ENCODE measurements at regions not wholly inside any gene's neighbourhood (a gene's known extent, or its start where the extent isn't known, plus 50 kb on each side); places are given as distances from the start of the nearest gene placed in this dataset.

DNA sequence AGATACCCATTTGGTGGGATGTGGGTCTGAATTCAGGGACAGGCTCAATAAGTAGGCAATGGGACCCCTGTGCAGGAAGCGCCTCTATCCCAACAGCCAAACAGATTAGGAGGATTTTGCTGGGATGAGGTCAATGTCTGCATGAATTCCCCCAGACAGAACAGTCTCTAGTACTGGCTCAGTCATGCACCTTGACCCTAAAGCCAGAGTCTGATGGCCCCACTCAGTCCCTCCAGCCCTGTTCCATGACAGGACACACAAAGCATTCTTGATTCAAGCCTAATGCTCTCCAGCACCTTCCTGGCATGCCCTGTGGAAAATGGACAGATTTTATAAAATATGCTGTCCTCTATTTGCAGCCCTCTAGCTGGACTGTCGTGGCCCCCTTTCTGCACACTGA, 49.8 kb upstream of the RAB6D start:
- ATAC-seq (replicated peaks in 1 of 4): no peak
- no CpG with 5 or more reads among the region's 2 CpGs for WGBS (ENCODE audit: insufficient coverage)
- H3K27ac ChIP-seq (ENCODE audit: low read length): no peak overlapping the region
- no peaks in the 10 kb centered on the region for H3K36me3 ChIP-seq (ENCODE audit: control insufficient read depth in 2 of 2, extremely low read depth in 1 of 2, insufficient read depth in 1 of 2, low read length in 1 of 2)
- Mint-ChIP-seq H3K27me3 (peaks cover 35 to 41% of the 10 kb centered on the region in 2 donors), H3K36me3 (no peaks in the 10 kb centered on the region), H3K4me3 (no peak overlapping the region), H3K27ac (no peak overlapping the region), H3K9me3 (no peaks in the 10 kb centered on the region), H3K4me1 (peaks cover 0 to 1% (median 0%) of the 10 kb centered on the region in 3 donors)
- DNase-seq: no peak
- CTCF ChIA-PET: interaction anchor here (0.5 to 1.3 kb wide), 6 partner anchors 8 to 721 kb away, joined by 3 to 8 read pairs (median 4); no protein-coding TSS in a partner anchor
- POLR2A ChIA-PET: no interaction called here
- H3K4me1 ChIP-seq (ENCODE audit: control insufficient read depth in 1 of 2, extremely low read depth in 1 of 2, insufficient read depth in 2 of 2, low read length in 2 of 2): no peaks in the 10 kb centered on the region
- H3K4me3 ChIP-seq (ENCODE audit: control insufficient read depth in 1 of 2, extremely low read depth in 1 of 2, low read length in 1 of 2): no peak overlapping the region
- H3K9me3 ChIP-seq: no peaks in the 10 kb centered on the region
- H3K27me3 ChIP-seq (replicated peaks in 1 of 2; ENCODE audit: control insufficient read depth in 2 of 2, extremely low read depth in 1 of 2, insufficient read depth in 2 of 2, low read length in 1 of 2): peaks cover 7 to 12% of the 10 kb centered on the region in 2 experiments

All from T-cell (primary cell).